H1 (cell line): ENCODE measurements at regions not wholly inside any gene's neighbourhood (a gene's known extent, or its start where the extent isn't known, plus 50 kb on each side); places are given as distances from the start of the nearest gene placed in this dataset.

Experiments
- CTCF ChIA-PET: fragments of 300-600 bp; sonication (Branson Sonifier 250); formaldehyde crosslinking; loops from one replicate; lab custom pipeline; 2021; ENCODE audit not compliant: partially characterized antibody; lab: Charles Lee
- POLR2A ChIA-PET: fragments of 300-600 bp; sonication (Branson Sonifier 250); formaldehyde crosslinking; loops from one replicate; lab custom pipeline; 2021; ENCODE audit warnings: inconsistent platforms; ENCODE audit not compliant: partially characterized antibody; lab: Charles Lee
- DNase-seq, 2 experiments: peaks; one replicate each; pipeline versions ENCODE4 v3.0.0 to v3.0.0-alpha.2; 2010 to 2022; ENCODE audit warnings: low spot score in 2 of 2, low read depth in 1 of 2, mixed read lengths in 1 of 2
- FAIRE-seq: peaks from 2 replicates; lab custom pipeline; 2011; peaks lifted over from hg19 to GRCh38; lab: Jason Lieb, UNC
- H2AFZ ChIP-seq: 2 replicates; pipeline ENCODE4 v1.8.1; 2012; ENCODE audit warnings: low read length, inconsistent platforms
- H2AK5ac ChIP-seq: 2 replicates; pipeline ENCODE4 v1.6.1; 2013; ENCODE audit warnings: low read depth, low read length
- H2BK120ac ChIP-seq: replicated peaks from 2 replicates; pipeline ENCODE3; 2013; ENCODE audit warnings: low read depth, low read length, inconsistent platforms
- H2BK12ac ChIP-seq: 2 replicates; pipeline ENCODE4 v1.6.1; 2013; ENCODE audit warnings: low read depth, low read length
- H2BK15ac ChIP-seq: 2 replicates; pipeline ENCODE4 v1.6.1; 2013; ENCODE audit warnings: low read length
- H2BK20ac ChIP-seq: 2 replicates; pipeline ENCODE4 v1.6.1; 2013; ENCODE audit warnings: low read length
- H2BK5ac ChIP-seq: 2 replicates; pipeline ENCODE4 v1.6.1; 2013; ENCODE audit warnings: low read depth, low read length
- H3K14ac ChIP-seq: 2 replicates; pipeline ENCODE4 v1.6.1; 2013; ENCODE audit warnings: inconsistent platforms; ENCODE audit not compliant: insufficient read length
- H3K18ac ChIP-seq: 2 replicates; pipeline ENCODE4 v1.6.1; 2013; ENCODE audit warnings: low read length; ENCODE audit errors: extremely low read depth
- H3K23ac ChIP-seq: 2 replicates; pipeline ENCODE4 v1.6.1; 2013; ENCODE audit warnings: inconsistent platforms; ENCODE audit not compliant: insufficient read length
- H3K23me2 ChIP-seq: 2 replicates; pipeline ENCODE4 v1.6.1; 2013; ENCODE audit warnings: low read depth, low read length
- H3K27ac ChIP-seq: 2 replicates; pipeline ENCODE4 v1.6.1; 2011; ENCODE audit warnings: low read depth, low read length, inconsistent platforms
- H3K27me3 ChIP-seq, 4 experiments: replicated peaks in 1 of 4; 1 replicate in 1 of 4; 2 replicates in 3 of 4; pipeline versions ENCODE4 v1.6.1 to v1.8.1; 2011 to 2013; ENCODE audit warnings: low read length in 3 of 4, mild to moderate bottlenecking in 3 of 4, inconsistent platforms in 2 of 4, mixed read lengths in 2 of 4, moderate library complexity in 1 of 4; ENCODE audit not compliant: control insufficient read depth in 3 of 4, insufficient read depth in 3 of 4; ENCODE audit errors: extremely low read depth in 1 of 4
- H3K36me3 ChIP-seq, 4 experiments: 2 replicates each; pipeline versions ENCODE4 v1.6.1 to v1.8.1; 2011 to 2013; ENCODE audit warnings: mild to moderate bottlenecking in 4 of 4, low read length in 3 of 4, moderate library complexity in 2 of 4, control low read depth in 1 of 4, inconsistent platforms in 1 of 4; ENCODE audit not compliant: insufficient read depth in 4 of 4, control insufficient read depth in 2 of 4
- H3K4ac ChIP-seq: replicated peaks from 2 replicates; pipeline ENCODE3; 2013; ENCODE audit warnings: low read length, low read depth, mixed read lengths, inconsistent platforms; ENCODE audit not compliant: insufficient read length
- H3K4me1 ChIP-seq, 4 experiments: replicated peaks in 1 of 4; 1 replicate in 1 of 4; 2 replicates in 3 of 4; pipeline versions ENCODE4 v1.6.1 to v1.8.1; 2011 to 2013; ENCODE audit warnings: low read length in 3 of 4, inconsistent platforms in 2 of 4, mixed read lengths in 1 of 4; ENCODE audit not compliant: insufficient read depth in 4 of 4, control insufficient read depth in 3 of 4
- H3K4me2 ChIP-seq, 2 experiments: 2 replicates each; pipeline versions ENCODE4 v1.6.1 to v1.8.1; 2011 to 2013; ENCODE audit warnings: low read depth in 2 of 2, low read length in 2 of 2, control low read depth in 1 of 2, inconsistent platforms in 1 of 2, mild to moderate bottlenecking in 1 of 2; ENCODE audit not compliant: insufficient read depth in 1 of 2
- H3K4me3 ChIP-seq, 4 experiments: fragments of 200-600, 300-600 bp in 1 of 4; sonication (generic), shearing (Covaris generic), sonication (Bioruptor Twin) in 1 of 4; 2 replicates each; pipeline versions ENCODE4 v1.5.1 to v1.8.1; 2011 to 2016; ENCODE audit warnings: low read length in 4 of 4, low read depth in 3 of 4, control low read depth in 2 of 4, inconsistent platforms in 2 of 4, mild to moderate bottlenecking in 2 of 4, mixed read lengths in 1 of 4, moderate library complexity in 1 of 4; ENCODE audit not compliant: insufficient read depth in 2 of 4; ENCODE audit errors: extremely low read depth in 1 of 4
- H3K56ac ChIP-seq: replicated peaks from 2 replicates; pipeline ENCODE3; 2013; ENCODE audit warnings: low read depth, mild to moderate bottlenecking, mixed read lengths, low read length, inconsistent platforms; ENCODE audit not compliant: insufficient read length
- H3K79me1 ChIP-seq: 2 replicates; pipeline ENCODE4 v1.6.1; 2013; ENCODE audit warnings: low read depth, low read length, control low read depth
- H3K79me2 ChIP-seq, 2 experiments: 2 replicates each; pipeline versions ENCODE4 v1.6.1 to v1.8.1; 2012 to 2013; ENCODE audit warnings: low read length in 2 of 2, mild to moderate bottlenecking in 2 of 2, inconsistent platforms in 1 of 2; ENCODE audit not compliant: insufficient read depth in 2 of 2, control insufficient read depth in 1 of 2
- H3K9ac ChIP-seq, 4 experiments: replicated peaks in 1 of 4; 1 replicate in 1 of 4; 2 replicates in 3 of 4; pipeline versions ENCODE4 v1.6.1 to v1.8.1; 2011 to 2013; ENCODE audit warnings: low read depth in 3 of 4, low read length in 3 of 4, control low read depth in 2 of 4, mild to moderate bottlenecking in 2 of 4, moderate library complexity in 2 of 4, inconsistent platforms in 1 of 4; ENCODE audit errors: extremely low read depth in 1 of 4
- H3K9me3 ChIP-seq, 2 experiments: 2 replicates each; pipeline versions ENCODE4 v1.6.1 to v1.8.1; 2012 to 2013; ENCODE audit warnings: mild to moderate bottlenecking in 2 of 2, moderate library complexity in 2 of 2, control low read depth in 1 of 2, inconsistent platforms in 1 of 2, low read depth in 1 of 2, low read length in 1 of 2, mixed read lengths in 1 of 2; ENCODE audit not compliant: insufficient read depth in 2 of 2
- H4K20me1 ChIP-seq, 2 experiments: replicated peaks in 1 of 2; 2 replicates each; pipeline versions ENCODE3 to v1.8.1; 2011 to 2013; ENCODE audit warnings: inconsistent platforms in 2 of 2, low read length in 2 of 2, mild to moderate bottlenecking in 1 of 2; ENCODE audit not compliant: insufficient read depth in 2 of 2, control insufficient read depth in 1 of 2
- H4K5ac ChIP-seq: 2 replicates; pipeline ENCODE4 v1.6.1; 2013; ENCODE audit warnings: low read length, low read depth, mixed read lengths, inconsistent platforms; ENCODE audit not compliant: insufficient read length
- H4K8ac ChIP-seq: 2 replicates; pipeline ENCODE4 v1.8.0; 2013; ENCODE audit warnings: mild to moderate bottlenecking, moderate library complexity, low read length, inconsistent platforms; ENCODE audit not compliant: insufficient read depth; ENCODE audit errors: extremely low read depth
- H4K91ac ChIP-seq: replicated peaks from 2 replicates; pipeline ENCODE3; 2013; ENCODE audit warnings: low read length, mixed read lengths, inconsistent platforms; ENCODE audit not compliant: insufficient read length
- JUND ChIP-seq: IDR thresholded peaks from 2 replicates; pipeline ENCODE4 v1.6.1; 2011; ENCODE audit warnings: mild to moderate bottlenecking, improper control_type of control experiment, low read length
- TBP ChIP-seq: IDR thresholded peaks from 2 replicates; pipeline ENCODE4 v1.6.1; 2011; ENCODE audit warnings: low read depth, low read length, improper control_type of control experiment
- WGBS, 2 experiments: shearing (Covaris generic) in 1 of 2; methylation state at CpG; one replicate each; pipeline versions ENCODE4 v1.1.6 to v1.1.7; 2013 to 2015; ENCODE audit warnings: low lambda C conversion rate in 2 of 2, mixed read lengths in 2 of 2, inconsistent platforms in 1 of 2, low coverage in 1 of 2, missing lambda C conversion rate in 1 of 2; ENCODE audit not compliant: insufficient replicate concordance in 2 of 2, insufficient coverage in 1 of 2, insufficient read length in 1 of 2; ENCODE audit errors: extremely low coverage in 1 of 2, missing lambda C conversion rate in 1 of 2; 5-methylcytosine and 5-hydroxymethylcytosine counted together

DNA sequence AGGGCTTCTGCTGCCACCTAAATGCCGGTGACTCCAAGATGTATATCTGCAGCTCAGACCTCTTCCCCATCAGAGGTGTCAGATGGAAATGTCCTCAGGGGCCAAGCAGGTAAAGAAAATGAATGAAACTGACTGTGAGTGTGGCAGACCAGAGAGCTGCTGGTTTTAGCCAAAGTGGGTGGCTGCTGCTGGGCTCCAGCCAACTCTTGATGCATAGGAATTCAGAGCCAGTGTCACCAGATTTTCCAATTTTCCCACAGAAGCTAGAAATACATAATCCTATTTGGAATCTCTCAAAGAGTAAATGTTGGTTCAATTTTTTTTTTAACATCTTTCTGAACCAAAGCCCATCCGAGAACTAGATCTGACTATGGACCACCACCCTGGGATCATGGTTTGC, 161.2 kb upstream of the SPRY4 start:
- Histone ChIP-seq H3K79me1 (no peaks in the 10 kb centered on the region), H2BK5ac (no peak overlapping the region), H3K23ac (no peak overlapping the region), H4K8ac (no peak overlapping the region), H2BK120ac (no peak overlapping the region), H2BK12ac (no peak overlapping the region), H3K4me1 (peaks cover 0 to 2% (median 1%) of the 10 kb centered on the region in 4 experiments; a peak in 2 of 7 replicates), H3K4me3 (no peak overlapping the region), H3K36me3 (no peaks in the 10 kb centered on the region), H2BK20ac (no peak overlapping the region), H3K4ac (no peak overlapping the region), H3K27me3 (no peaks in the 10 kb centered on the region), H3K79me2 (no peaks in the 10 kb centered on the region), H3K56ac (no peak overlapping the region), H3K23me2 (no peaks in the 10 kb centered on the region), H4K91ac (no peak overlapping the region), H3K9ac (no peak overlapping the region)
- CTCF ChIA-PET, result interaction anchor here (0.8 to 1.4 kb wide), 4 partner anchors 11 to 118 kb away, joined by 3 to 4 read pairs (median 4); no protein-coding TSS in a partner anchor
- POLR2A ChIA-PET, result no interaction called here
- FAIRE-seq, result no peak
- 97% methylated on average over 2 of the region's 2 CpGs; no CpG with 5 or more reads in 1 of the 2 experiments for whole genome bisulfite sequencing, 2 experiments
- TF ChIP-seq JUND, result no peak
- TF ChIP-seq TBP, result no peak
- TF ChIP-seq, all 59 proteins: peak for 0
- H3K27ac ChIP-seq, result no peak overlapping the region
- no peak overlapping the region for H3K4me2 ChIP-seq
- no peak overlapping the region for H3K18ac ChIP-seq
- H4K5ac ChIP-seq, result no peak overlapping the region
- no peak overlapping the region for H3K14ac ChIP-seq
- no peak overlapping the region for H2BK15ac ChIP-seq
- no peak for DNase-seq
- no peaks in the 10 kb centered on the region for H3K9me3 ChIP-seq
- no peak overlapping the region for H2AFZ ChIP-seq
- H2AK5ac ChIP-seq, result no peak overlapping the region
- no peaks in the 10 kb centered on the region for H4K20me1 ChIP-seq
